Spleen (tissue), 11 donors: ENCODE measurements at regions not wholly inside any gene's neighbourhood (a gene's known extent, or its start where the extent isn't known, plus 50 kb on each side); places are given as distances from the start of the nearest gene placed in this dataset.
"Not testable (repeated sequence)": the region's sequence is repeated elsewhere in the genome, so short reads cannot be mapped to it uniquely, and the experiment has no call there.

Experiments
- DNase-seq: peaks from one replicate; pipeline ENCODE4 v3.0.0-alpha.2; 2020
- H3K27ac ChIP-seq, 8 donors: fragments of 200-600 bp; sonication (generic) in 7 of 8; 1 replicate in 4 of 8; 2 replicates in 4 of 8; pipeline versions ENCODE4 v1.5.0 to v1.8.0; 2016 to 2021; ENCODE audit warnings: inconsistent platforms in 4 of 8, mild to moderate bottlenecking in 4 of 8, moderate library complexity in 1 of 8
- H3K27me3 ChIP-seq, 7 donors: fragments of 200-600 bp; sonication (generic) in 6 of 7; replicated peaks in 1 of 7; 1 replicate in 4 of 7; 2 replicates in 3 of 7; pipeline versions ENCODE4 v1.5.0 to v1.8.0; 2016 to 2021; ENCODE audit warnings: inconsistent platforms in 3 of 7, mild to moderate bottlenecking in 1 of 7
- H3K36me3 ChIP-seq, 6 donors: fragments of 200-600 bp; sonication (generic) in 5 of 6; 1 replicate in 4 of 6; 2 replicates in 2 of 6; pipeline versions ENCODE4 v1.5.0 to v1.8.0; 2016 to 2021; ENCODE audit warnings: inconsistent platforms in 2 of 6
- H3K4me1 ChIP-seq, 6 donors: fragments of 200-600 bp; sonication (generic) in 5 of 6; 1 replicate in 3 of 6; 2 replicates in 3 of 6; pipeline versions ENCODE4 v1.5.0 to v1.8.0; 2016 to 2021; ENCODE audit warnings: inconsistent platforms in 3 of 6
- H3K4me3 ChIP-seq, 8 donors: fragments of 200-600 bp; sonication (generic) in 7 of 8; 1 replicate in 4 of 8; 2 replicates in 4 of 8; pipeline versions ENCODE4 v1.5.0 to v1.8.0; 2016 to 2021; ENCODE audit warnings: inconsistent platforms in 4 of 8, mild to moderate bottlenecking in 4 of 8, moderate library complexity in 2 of 8
- H3K9me3 ChIP-seq, 8 donors: fragments of 200-600 bp; sonication (generic) in 7 of 8; 1 replicate in 4 of 8; 2 replicates in 4 of 8; pipeline versions ENCODE4 v1.5.0 to v1.8.0; 2016 to 2021; ENCODE audit warnings: inconsistent platforms in 4 of 8
- CTCF ChIP-seq, 11 experiments: fragments of 200-600 bp in 7 of 11; fragments of 450-650 bp in 4 of 11; sonication (generic) in 4 of 11; IDR thresholded peaks in 8 of 11; conservative IDR thresholded peaks in 3 of 11; 1 replicate in 7 of 11; 2 replicates in 4 of 11; pipeline versions ENCODE4 v1.4.0 to v1.8.0; 2016 to 2021; ENCODE audit warnings: antibody characterized with exemption in 11 of 11, inconsistent platforms in 4 of 11, mild to moderate bottlenecking in 1 of 11
- POLR2A ChIP-seq, 3 donors: fragments of 450-650 bp; IDR thresholded peaks; one replicate each; pipeline ENCODE4 v1.5.1; 2017; ENCODE audit warnings: antibody characterized with exemption in 3 of 3, mild to moderate bottlenecking in 1 of 3
- POLR2AphosphoS5 ChIP-seq, 3 donors: sonication (generic); formaldehyde crosslinking; IDR thresholded peaks; one replicate each; pipeline ENCODE4 v1.5.1; 2017; ENCODE audit warnings: antibody characterized with exemption in 3 of 3
- WGBS, 5 donors: extraction: QIAGEN DNeasy Blood & Tissue Kit in 3 of 5; methylation state at CpG; one replicate each; pipeline versions ENCODE4 v1.1.5 to v1.1.7; 2013 to 2018; 5-methylcytosine and 5-hydroxymethylcytosine counted together
- intact Hi-C: fragments of 100-400 bp; cut with DNase I; formaldehyde crosslinking; loops from one replicate; pipeline ENCODE4 v1.15.0; 2023; ENCODE audit warnings: low total_unique reads
- donor health status: healthy with polysubstance abuse.
- donor health status: DM: no; HTN: no; CAD: no; lungs with moderate emphysema.
- donor health status: DM: no; HTN: no; CAD: no.
- donor health status: Bipolar disorder and iron deficiency.
- donor health status: healthy.
- donor health status: DM: no; HTN: no; CAD: no.
- donor health status: DM: yes; HTN: yes; CAD: no.

GRCh38 chr7:118862740-118863139 lies 638.2 kb downstream of the ANKRD7 start:
- WGBS, 5 donors, result 55 to 74% (median 71%) methylated on average over 1 of the region's 1 CpG
- H3K4me3 ChIP-seq, result no peak overlapping the region
- intact Hi-C loops, result no loop called here

GRCh38 chr7:118863966-118864365 lies 639.5 kb downstream of the ANKRD7 start:
- H3K36me3 ChIP-seq, result no peaks in the 10 kb centered on the region
- H3K4me1 ChIP-seq, result no peaks in the 10 kb centered on the region
- H3K27me3 ChIP-seq, result no peaks in the 10 kb centered on the region
- TF ChIP-seq POLR2AphosphoS5 (IDR thresholded peaks at IDR 0.05) (no peak), CTCF (IDR thresholded peaks at IDR 0.05 in 8 of 11, conservative IDR thresholded peaks at IDR 0.05 in 3 of 11) (no peak), POLR2A (IDR thresholded peaks at IDR 0.05) (no peak)
- H3K4me3 ChIP-seq, result no peak overlapping the region
- no peak overlapping the region for H3K27ac ChIP-seq
- no peak for DNase-seq
- WGBS, 5 donors, result 67 to 92% (median 74%) methylated on average over 2 of the region's 2 CpGs
- intact Hi-C loops, result no loop called here
- peaks cover 0 to 4% (median under 1%) of the 10 kb centered on the region in 8 donors for H3K9me3 ChIP-seq

More at GRCh38 chr7:118862740-118863139, 638.2 kb downstream of the ANKRD7 start:
- Histone ChIP-seq H3K27ac (no peak overlapping the region), H3K4me1 (no peaks in the 10 kb centered on the region), H3K36me3 (no peaks in the 10 kb centered on the region), H3K9me3 (peaks cover 0 to 14% (median 11%) of the 10 kb centered on the region in 8 donors), H3K27me3 (no peaks in the 10 kb centered on the region)
- no peak for DNase-seq
- TF ChIP-seq CTCF (IDR thresholded peaks at IDR 0.05 in 8 of 11, conservative IDR thresholded peaks at IDR 0.05 in 3 of 11) (no peak), POLR2A (IDR thresholded peaks at IDR 0.05) (no peak), POLR2AphosphoS5 (IDR thresholded peaks at IDR 0.05) (no peak)

GRCh38 chr7:118867860-118868259 lies 643.4 kb downstream of the ANKRD7 start:
- no peak for TF ChIP-seq POLR2A (IDR thresholded peaks at IDR 0.05)
- no peak for TF ChIP-seq POLR2AphosphoS5 (IDR thresholded peaks at IDR 0.05)
- TF ChIP-seq CTCF (IDR thresholded peaks at IDR 0.05 in 8 of 11, conservative IDR thresholded peaks at IDR 0.05 in 3 of 11), result no peak
- intact Hi-C loops, result no loop called here
- 55 to 65% (median 57%) methylated on average over 3 of the region's 3 CpGs for WGBS, 5 donors
- H3K36me3 ChIP-seq, result no peaks in the 10 kb centered on the region
- no peak for DNase-seq
- no peaks in the 10 kb centered on the region for H3K9me3 ChIP-seq
- no peaks in the 10 kb centered on the region for H3K4me1 ChIP-seq
- no peaks in the 10 kb centered on the region for H3K27me3 ChIP-seq
- H3K4me3 ChIP-seq, result no peak overlapping the region
- H3K27ac ChIP-seq, result no peak overlapping the region

GRCh38 chr7:118869141-118869540 lies 644.6 kb downstream of the ANKRD7 start:
- H3K9me3 ChIP-seq, H3K27ac ChIP-seq, H3K27me3 ChIP-seq, H3K4me1 ChIP-seq, H3K4me3 ChIP-seq, DNase-seq, intact Hi-C loops, H3K36me3 ChIP-seq: not testable (repeated sequence)
- 44 to 63% (median 48%) methylated on average over 2 of the region's 2 CpGs for WGBS, 5 donors

- no peaks in the 10 kb centered on the region for H3K9me3 ChIP-seq
- intact Hi-C loops, result no loop called here
- TF ChIP-seq POLR2AphosphoS5 (IDR thresholded peaks at IDR 0.05) (no peak), CTCF (IDR thresholded peaks at IDR 0.05 in 8 of 11, conservative IDR thresholded peaks at IDR 0.05 in 3 of 11) (peak in 1 of 11 experiments; percentile 5)
- H3K4me3 ChIP-seq, result no peak overlapping the region
- no peak overlapping the region for H3K27ac ChIP-seq
- no peaks in the 10 kb centered on the region for H3K27me3 ChIP-seq
- no peaks in the 10 kb centered on the region for H3K4me1 ChIP-seq
- H3K36me3 ChIP-seq, result no peaks in the 10 kb centered on the region
- no peak for DNase-seq
- 76 to 87% (median 84%) methylated on average over 4 of the region's 4 CpGs for WGBS, 5 donors
Measured at GRCh38 chr7:118870187-118870586, 645.7 kb downstream of the ANKRD7 start.
